ENCODE measurements at regions not wholly inside any gene's neighbourhood (a gene's known extent, or its start where the extent isn't known, plus 50 kb on each side); places are given as distances from the start of the nearest gene placed in this dataset.
"Not testable (repeated sequence)": the region's sequence is repeated elsewhere in the genome, so short reads cannot be mapped to it uniquely, and the experiment has no call there.

- ChIA-PET CTCF (no interaction called here), POLR2A (no interaction called here)
Measured at GRCh38 chr7:53596230-53596629, 560.8 kb downstream of the POM121L12 start.

GRCh38 chr7:53600296-53600695 lies 564.9 kb downstream of the POM121L12 start:
- ChIA-PET CTCF (no interaction called here), POLR2A (no interaction called here)

GRCh38 chr7:53602817-53603418 lies 567.5 kb downstream of the POM121L12 start:
- CTCF ChIA-PET: no interaction called here
- POLR2A ChIA-PET: no interaction called here

GRCh38 chr7:53603461-53603860 lies 568.0 kb downstream of the POM121L12 start:
- ChIA-PET CTCF (no interaction called here), POLR2A (no interaction called here)

- POLR2A ChIA-PET: no interaction called here
Measured at GRCh38 chr7:53604201-53604600, 568.8 kb downstream of the POM121L12 start.

GRCh38 chr7:53607961-53608360 lies 572.5 kb downstream of the POM121L12 start:
- POLR2A ChIA-PET: no interaction called here
- CTCF ChIA-PET: no interaction called here

More at GRCh38 chr7:53604201-53604600, 568.8 kb downstream of the POM121L12 start:
- CTCF ChIA-PET: no interaction called here

GRCh38 chr7:53609185-53609584 lies 573.8 kb downstream of the POM121L12 start:
- ChIA-PET CTCF (no interaction called here), POLR2A (no interaction called here)

GRCh38 chr7:53611043-53611442 lies 575.6 kb downstream of the POM121L12 start:
- ChIA-PET POLR2A (no interaction called here), CTCF (no interaction called here)

- CTCF ChIA-PET: no interaction called here
- POLR2A ChIA-PET: no interaction called here
Measured at GRCh38 chr7:53624356-53624755, 588.9 kb downstream of the POM121L12 start.

- CTCF ChIA-PET: no interaction called here
- POLR2A ChIA-PET: no interaction called here
Measured at GRCh38 chr7:53628775-53629174, 593.3 kb downstream of the POM121L12 start.

- CTCF ChIA-PET, POLR2A ChIA-PET: not testable (repeated sequence)
Measured at GRCh38 chr7:53635251-53635650, 599.8 kb downstream of the POM121L12 start.

- CTCF ChIA-PET: no interaction called here
- POLR2A ChIA-PET: no interaction called here
Measured at GRCh38 chr7:53638517-53638916, 603.1 kb downstream of the POM121L12 start.

GRCh38 chr7:53641091-53641490 lies 605.7 kb downstream of the POM121L12 start:
- POLR2A ChIA-PET: no interaction called here
- CTCF ChIA-PET: no interaction called here

- POLR2A ChIA-PET: no interaction called here
- CTCF ChIA-PET: no interaction called here
Measured at GRCh38 chr7:53642361-53642760, 606.9 kb downstream of the POM121L12 start.

- POLR2A ChIA-PET: no interaction called here
Measured at GRCh38 chr7:53642866-53643265, 607.4 kb downstream of the POM121L12 start.

GRCh38 chr7:53656881-53657280 lies 621.4 kb downstream of the POM121L12 start:
- POLR2A ChIA-PET: no interaction called here
- CTCF ChIA-PET: no interaction called here

More at GRCh38 chr7:53642866-53643265, 607.4 kb downstream of the POM121L12 start:
- CTCF ChIA-PET: no interaction called here

GRCh38 chr7:53657586-53657985 lies 622.2 kb downstream of the POM121L12 start:
- ChIA-PET POLR2A (no interaction called here), CTCF (no interaction called here)

- ChIA-PET CTCF (no interaction called here), POLR2A (no interaction called here)
Measured at GRCh38 chr7:53658951-53659350, 623.5 kb downstream of the POM121L12 start.

- ChIA-PET POLR2A (no interaction called here), CTCF (no interaction called here)
Measured at GRCh38 chr7:53661645-53662217, 626.3 kb downstream of the POM121L12 start.

- POLR2A ChIA-PET: no interaction called here
- CTCF ChIA-PET: no interaction called here
Measured at GRCh38 chr7:53672681-53673080, 637.2 kb downstream of the POM121L12 start.

GRCh38 chr7:53675835-53676234 lies 640.4 kb downstream of the POM121L12 start:
- CTCF ChIA-PET: no interaction called here
- POLR2A ChIA-PET: no interaction called here

- POLR2A ChIA-PET: no interaction called here
- CTCF ChIA-PET: no interaction called here
Measured at GRCh38 chr7:53684693-53685092, 649.3 kb downstream of the POM121L12 start.

GRCh38 chr7:53690411-53690810 lies 655.0 kb downstream of the POM121L12 start:
- CTCF ChIA-PET: no interaction called here
- POLR2A ChIA-PET: no interaction called here

Measured in activated CD8-positive, alpha-beta memory T cell treated with anti-CD3 and anti-CD28 coated beads for 36 hours (primary cell).